ENCODE measurements at regions not wholly inside any gene's neighbourhood (a gene's known extent, or its start where the extent isn't known, plus 50 kb on each side); places are given as distances from the start of the nearest gene placed in this dataset.
"Not testable (repeated sequence)": the region's sequence is repeated elsewhere in the genome, so short reads cannot be mapped to it uniquely, and the experiment has no call there.

GRCh38 chr9:106456581-106456980 lies 406.4 kb upstream of the ZNF462 start:
- no peak for DNase-seq

- no peak for DNase-seq
Observed at GRCh38 chr9:106467113-106467864, 395.7 kb upstream of the ZNF462 start.

GRCh38 chr9:106467865-106468164 lies 395.2 kb upstream of the ZNF462 start:
- DNase-seq, result no peak

- no peak for DNase-seq
Observed at GRCh38 chr9:106468431-106468830, 394.5 kb upstream of the ZNF462 start.

- DNase-seq, result no peak
Observed at GRCh38 chr9:106478312-106478711, 384.7 kb upstream of the ZNF462 start.

- DNase-seq, result no peak
Observed at GRCh38 chr9:106478727-106479126, 384.2 kb upstream of the ZNF462 start.

- no peak for DNase-seq
Observed at GRCh38 chr9:106479679-106480078, 383.3 kb upstream of the ZNF462 start.

- DNase-seq, result no peak
Observed at GRCh38 chr9:106481013-106481609, 381.9 kb upstream of the ZNF462 start.

GRCh38 chr9:106482733-106483132 lies 380.2 kb upstream of the ZNF462 start:
- no peak for DNase-seq

- DNase-seq, result no peak
Observed at GRCh38 chr9:106486685-106487084, 376.3 kb upstream of the ZNF462 start.

GRCh38 chr9:106487266-106487665 lies 375.7 kb upstream of the ZNF462 start:
- no peak for DNase-seq

- DNase-seq, result not testable (repeated sequence)
Observed at GRCh38 chr9:106492126-106492525, 370.8 kb upstream of the ZNF462 start.

GRCh38 chr9:106500171-106500570 lies 362.8 kb upstream of the ZNF462 start:
- DNase-seq, result no peak

- not testable (repeated sequence) for DNase-seq
Observed at GRCh38 chr9:106501210-106501609, 361.8 kb upstream of the ZNF462 start.

GRCh38 chr9:106502930-106503329 lies 360.0 kb upstream of the ZNF462 start:
- DNase-seq, result no peak

- DNase-seq, result no peak
Observed at GRCh38 chr9:106503759-106504158, 359.2 kb upstream of the ZNF462 start.

- no peak for DNase-seq
Observed at GRCh38 chr9:106526716-106527204, 336.2 kb upstream of the ZNF462 start.

GRCh38 chr9:106528158-106528557 lies 334.8 kb upstream of the ZNF462 start:
- no peak for DNase-seq

- no peak for DNase-seq
Observed at GRCh38 chr9:106529616-106530015, 333.4 kb upstream of the ZNF462 start.

GRCh38 chr9:106531491-106531890 lies 331.5 kb upstream of the ZNF462 start:
- DNase-seq, result no peak

- no peak for DNase-seq
Observed at GRCh38 chr9:106532306-106533015, 330.5 kb upstream of the ZNF462 start.

- DNase-seq, result no peak
Observed at GRCh38 chr9:106534800-106535199, 328.2 kb upstream of the ZNF462 start.

- no peak for DNase-seq
Observed at GRCh38 chr9:106535439-106535838, 327.5 kb upstream of the ZNF462 start.
